Parathyroid adenoma (tissue), 2 donors: ENCODE measurements at regions not wholly inside any gene's neighbourhood (a gene's known extent, or its start where the extent isn't known, plus 50 kb on each side); places are given as distances from the start of the nearest gene placed in this dataset.

Experiments
- H2AFZ ChIP-seq: fragments of 300-600 bp; sonication (generic); one replicate; pipeline ENCODE4 v1.7.0; 2017; ENCODE audit warnings: antibody characterized with exemption, mild to moderate bottlenecking
- H3K27ac ChIP-seq: fragments of 300-600 bp; sonication (generic); one replicate; pipeline ENCODE4 v1.7.0; 2017
- H3K27me3 ChIP-seq: fragments of 300-600 bp; sonication (generic); one replicate; pipeline ENCODE4 v1.7.0; 2017; ENCODE audit warnings: low read length; ENCODE audit not compliant: control insufficient read depth, insufficient read depth
- H3K36me3 ChIP-seq: fragments of 300-600 bp; sonication (generic); one replicate; pipeline ENCODE4 v1.7.0; 2017; ENCODE audit warnings: low read length; ENCODE audit not compliant: control insufficient read depth, insufficient read depth
- H3K4me1 ChIP-seq: fragments of 300-600 bp; sonication (generic); one replicate; pipeline ENCODE4 v1.7.0; 2017; ENCODE audit warnings: control low read depth
- H3K4me2 ChIP-seq: fragments of 300-600 bp; sonication (generic); one replicate; pipeline ENCODE4 v1.7.0; 2017; ENCODE audit warnings: low read length
- H3K4me3 ChIP-seq: fragments of 300-600 bp; sonication (generic); one replicate; pipeline ENCODE4 v1.7.0; 2017; ENCODE audit warnings: low read depth, low read length
- H3K79me2 ChIP-seq: fragments of 300-600 bp; sonication (generic); one replicate; pipeline ENCODE4 v1.7.0; 2017; ENCODE audit warnings: control low read depth
- H3K9ac ChIP-seq: fragments of 300-600 bp; sonication (generic); one replicate; pipeline ENCODE4 v1.7.0; 2017; ENCODE audit warnings: mild to moderate bottlenecking
- H3K9me3 ChIP-seq: fragments of 300-600 bp; sonication (generic); one replicate; pipeline ENCODE4 v1.7.0; 2017; ENCODE audit warnings: low read length; ENCODE audit not compliant: control insufficient read depth
- CTCF ChIP-seq: fragments of 300-600 bp; sonication (generic); IDR thresholded peaks from one replicate; pipeline ENCODE4 v1.7.0; 2017; ENCODE audit warnings: antibody characterized with exemption, mild to moderate bottlenecking
- donor health status: primary hyperparathyroidism.

- H3K4me3 ChIP-seq: no peak overlapping the region
- no peaks in the 10 kb centered on the region for H3K79me2 ChIP-seq
- H3K27ac ChIP-seq: no peak overlapping the region
- no peak for TF ChIP-seq CTCF
- no peaks in the 10 kb centered on the region for H3K36me3 ChIP-seq
- no peak overlapping the region for H2AFZ ChIP-seq
- no peaks in the 10 kb centered on the region for H3K4me1 ChIP-seq
- H3K27me3 ChIP-seq: no peaks in the 10 kb centered on the region
- H3K9ac ChIP-seq: no peak overlapping the region
- no peak overlapping the region for H3K4me2 ChIP-seq
- no peaks in the 10 kb centered on the region for H3K9me3 ChIP-seq
Measured at GRCh38 chr15:77691607-77692006, 58.9 kb upstream of the LINGO1 start.

- H3K4me1 ChIP-seq: no peaks in the 10 kb centered on the region
- TF ChIP-seq CTCF: no peak
- H3K27ac ChIP-seq: no peak overlapping the region
- no peaks in the 10 kb centered on the region for H3K27me3 ChIP-seq
- no peaks in the 10 kb centered on the region for H3K79me2 ChIP-seq
- no peak overlapping the region for H3K9ac ChIP-seq
- H2AFZ ChIP-seq: no peak overlapping the region
- H3K9me3 ChIP-seq: no peaks in the 10 kb centered on the region
- H3K36me3 ChIP-seq: no peaks in the 10 kb centered on the region
- no peak overlapping the region for H3K4me3 ChIP-seq
- no peak overlapping the region for H3K4me2 ChIP-seq
Measured at GRCh38 chr15:77689821-77690220, 57.1 kb upstream of the LINGO1 start.

GRCh38 chr15:77688693-77689092, 56.0 kb upstream of the LINGO1 start:
- H3K36me3 ChIP-seq: no peaks in the 10 kb centered on the region
- no peaks in the 10 kb centered on the region for H3K27me3 ChIP-seq
- H3K4me1 ChIP-seq: no peaks in the 10 kb centered on the region
- no peak overlapping the region for H3K4me3 ChIP-seq
- H3K4me2 ChIP-seq: no peak overlapping the region
- H3K9ac ChIP-seq: no peak overlapping the region
- H3K27ac ChIP-seq: no peak overlapping the region
- no peaks in the 10 kb centered on the region for H3K79me2 ChIP-seq
- TF ChIP-seq CTCF: no peak
- H2AFZ ChIP-seq: no peak overlapping the region
- H3K9me3 ChIP-seq: no peaks in the 10 kb centered on the region

- Histone ChIP-seq H2AFZ (no peak overlapping the region), H3K27ac (no peak overlapping the region), H3K9me3 (no peaks in the 10 kb centered on the region), H3K9ac (no peak overlapping the region), H3K36me3 (no peaks in the 10 kb centered on the region), H3K4me2 (no peak overlapping the region), H3K4me1 (no peaks in the 10 kb centered on the region), H3K4me3 (no peak overlapping the region), H3K79me2 (no peaks in the 10 kb centered on the region), H3K27me3 (no peaks in the 10 kb centered on the region)
- TF ChIP-seq CTCF: no peak
Measured at GRCh38 chr15:77688266-77688665, 55.6 kb upstream of the LINGO1 start.

GRCh38 chr15:77685082-77685815, 52.5 kb upstream of the LINGO1 start:
- no peak overlapping the region for H3K9ac ChIP-seq
- no peaks in the 10 kb centered on the region for H3K27me3 ChIP-seq
- H3K27ac ChIP-seq: no peak overlapping the region
- H3K4me3 ChIP-seq: no peak overlapping the region
- H3K79me2 ChIP-seq: no peaks in the 10 kb centered on the region
- no peak overlapping the region for H3K4me2 ChIP-seq
- no peak overlapping the region for H2AFZ ChIP-seq
- no peaks in the 10 kb centered on the region for H3K4me1 ChIP-seq
- no peaks in the 10 kb centered on the region for H3K36me3 ChIP-seq
- no peak for TF ChIP-seq CTCF
- no peaks in the 10 kb centered on the region for H3K9me3 ChIP-seq
